GM23338 (cell line): ENCODE measurements at regions not wholly inside any gene's neighbourhood (a gene's known extent, or its start where the extent isn't known, plus 50 kb on each side); places are given as distances from the start of the nearest gene placed in this dataset.

ENCODE experiments used
- ATAC-seq: fragments of 200-7000 bp; cut with Tn5 transposase; 3 replicates; pipeline ENCODE4 v1.9.1; 2020
- DNase-seq: peaks from one replicate; pipeline ENCODE4 v3.0.0-alpha.2; 2015; ENCODE audit warnings: low spot score
- H2AFZ ChIP-seq: fragments of 200-600 bp; sonication (generic); 2 replicates; pipeline ENCODE4 v1.8.0; 2016; ENCODE audit warnings: antibody characterized with exemption, mild to moderate bottlenecking, moderate library complexity
- H3F3A ChIP-seq: fragments of 200-600 bp; sonication (generic); replicated peaks from 2 replicates; pipeline ENCODE4 v1.8.0; 2017; ENCODE audit warnings: antibody characterized with exemption, mixed run types, low read depth
- H3K27ac ChIP-seq: fragments of 200-600 bp; sonication (generic); 2 replicates; pipeline ENCODE4 v1.6.1; 2016; ENCODE audit warnings: low read depth
- H3K27me3 ChIP-seq: fragments of 200-600 bp; sonication (generic); 2 replicates; pipeline ENCODE4 v1.8.0; 2016; ENCODE audit warnings: mild to moderate bottlenecking, mixed run types, moderate library complexity; ENCODE audit not compliant: insufficient read depth
- H3K36me3 ChIP-seq: fragments of 200-600 bp; sonication (generic); 2 replicates; pipeline ENCODE4 v1.8.0; 2016; ENCODE audit warnings: mild to moderate bottlenecking; ENCODE audit not compliant: insufficient read depth
- H3K4me1 ChIP-seq: fragments of 200-600 bp; sonication (generic); 2 replicates; pipeline ENCODE4 v1.8.0; 2016; ENCODE audit warnings: mild to moderate bottlenecking, moderate library complexity; ENCODE audit not compliant: insufficient read depth
- H3K4me2 ChIP-seq: fragments of 200-600 bp; sonication (generic); 2 replicates; pipeline ENCODE4 v1.7.1; 2017; ENCODE audit warnings: mixed run types
- H3K4me3 ChIP-seq: fragments of 200-600 bp; sonication (generic); 2 replicates; pipeline ENCODE4 v1.6.1; 2016; ENCODE audit warnings: mixed run types
- H3K79me2 ChIP-seq: fragments of 200-600 bp; sonication (generic); replicated peaks from 2 replicates; pipeline ENCODE4 v1.8.0; 2017; ENCODE audit warnings: mild to moderate bottlenecking; ENCODE audit not compliant: insufficient read depth
- H3K9me2 ChIP-seq: fragments of 200-600 bp; sonication (generic); 2 replicates; pipeline ENCODE4 v1.8.0; 2017; ENCODE audit not compliant: insufficient read depth
- H4K20me1 ChIP-seq: fragments of 200-600 bp; sonication (generic); replicated peaks from 2 replicates; pipeline ENCODE4 v1.8.0; 2017; ENCODE audit warnings: mild to moderate bottlenecking; ENCODE audit not compliant: insufficient read depth
- H3K27ac Mint-ChIP-seq: 2 replicates; pipeline ENCODE4 v1.8.0; 2020; ENCODE audit warnings: inconsistent platforms, mild to moderate bottlenecking, moderate library complexity, mixed read lengths
- H3K27me3 Mint-ChIP-seq: 3 replicates; pipeline ENCODE4 v1.8.0; 2022; ENCODE audit warnings: low read depth, mild to moderate bottlenecking, moderate library complexity, mixed read lengths, inconsistent platforms; ENCODE audit not compliant: insufficient read depth, poor library complexity
- H3K36me3 Mint-ChIP-seq: 3 replicates; pipeline ENCODE4 v1.8.0; 2021; ENCODE audit warnings: low read depth, mild to moderate bottlenecking, inconsistent platforms, moderate library complexity, mixed read lengths
- H3K4me1 Mint-ChIP-seq: 3 replicates; pipeline ENCODE4 v1.8.0; 2020; ENCODE audit warnings: mild to moderate bottlenecking, inconsistent platforms, mixed read lengths
- H3K4me3 Mint-ChIP-seq: 3 replicates; pipeline ENCODE4 v1.8.0; 2021; ENCODE audit warnings: moderate library complexity, mild to moderate bottlenecking, inconsistent platforms, mixed read lengths
- H3K9me3 Mint-ChIP-seq: 3 replicates; pipeline ENCODE4 v1.8.0; 2020; ENCODE audit warnings: moderate library complexity, mild to moderate bottlenecking, inconsistent platforms, mixed read lengths
- CREB1 ChIP-seq: fragments of 250-450 bp; sonication (Bioruptor Pico); IDR thresholded peaks from 2 replicates; pipeline ENCODE4 v1.5.0; 2020; ENCODE audit warnings: low read depth, mild to moderate bottlenecking, moderate library complexity
- EZH2 ChIP-seq: fragments of 200-600 bp; sonication (generic); IDR thresholded peaks from one replicate; pipeline ENCODE4 v1.8.0; 2017; ENCODE audit warnings: antibody characterized with exemption, mild to moderate bottlenecking, low read depth; ENCODE audit not compliant: unreplicated experiment
- EZH2phosphoT487 ChIP-seq: fragments of 200-600 bp; sonication (generic); IDR thresholded peaks from one replicate; pipeline ENCODE4 v1.8.1; 2018; ENCODE audit warnings: antibody characterized with exemption; ENCODE audit not compliant: unreplicated experiment
- JUNB ChIP-seq: IDR thresholded peaks from one replicate; pipeline ENCODE4 v1.6.1; 2016; ENCODE audit warnings: antibody characterized with exemption; ENCODE audit not compliant: unreplicated experiment
- NANOG ChIP-seq: IDR thresholded peaks from 2 replicates; pipeline ENCODE4 v1.6.1; 2016; ENCODE audit warnings: antibody characterized with exemption, borderline replicate concordance
- POLR2AphosphoS5 ChIP-seq: IDR thresholded peaks from 2 replicates; pipeline ENCODE4 v1.6.1; 2016; ENCODE audit warnings: antibody characterized with exemption, low read depth
- STAT1 ChIP-seq: IDR thresholded peaks from one replicate; pipeline ENCODE4 v1.6.1; 2016; ENCODE audit warnings: antibody characterized with exemption; ENCODE audit not compliant: unreplicated experiment
- ZNF114 ChIP-seq: fragments of 250-450 bp; sonication (Bioruptor Pico); IDR thresholded peaks from 2 replicates; pipeline ENCODE4 v1.5.0; 2020; ENCODE audit warnings: mild to moderate bottlenecking, moderate library complexity
- ZNF331 ChIP-seq: fragments of 250-450 bp; sonication (Bioruptor Pico); IDR thresholded peaks from 2 replicates; pipeline ENCODE4 v1.5.0; 2020; ENCODE audit warnings: low read depth, mild to moderate bottlenecking, moderate library complexity
- TF ChIP-seq, protein P1 (sequence below), 2 experiments: fragments of 200-600 bp in 1 of 2; sonication (generic) in 1 of 2; conservative IDR thresholded peaks; 2 replicates each; pipeline versions ENCODE4 v1.5.1 to v1.6.1; 2016 to 2017; ENCODE audit warnings: antibody characterized with exemption in 2 of 2, low read depth in 2 of 2, mild to moderate bottlenecking in 2 of 2, moderate library complexity in 1 of 2
- TF ChIP-seq, protein P2 (sequence below): IDR thresholded peaks from 2 replicates; pipeline ENCODE4 v1.6.1; 2016; ENCODE audit warnings: antibody characterized with exemption
- TF ChIP-seq, protein P3 (sequence below): IDR thresholded peaks from one replicate; pipeline ENCODE4 v1.6.1; 2018; ENCODE audit warnings: antibody characterized with exemption; ENCODE audit not compliant: unreplicated experiment

DNA sequence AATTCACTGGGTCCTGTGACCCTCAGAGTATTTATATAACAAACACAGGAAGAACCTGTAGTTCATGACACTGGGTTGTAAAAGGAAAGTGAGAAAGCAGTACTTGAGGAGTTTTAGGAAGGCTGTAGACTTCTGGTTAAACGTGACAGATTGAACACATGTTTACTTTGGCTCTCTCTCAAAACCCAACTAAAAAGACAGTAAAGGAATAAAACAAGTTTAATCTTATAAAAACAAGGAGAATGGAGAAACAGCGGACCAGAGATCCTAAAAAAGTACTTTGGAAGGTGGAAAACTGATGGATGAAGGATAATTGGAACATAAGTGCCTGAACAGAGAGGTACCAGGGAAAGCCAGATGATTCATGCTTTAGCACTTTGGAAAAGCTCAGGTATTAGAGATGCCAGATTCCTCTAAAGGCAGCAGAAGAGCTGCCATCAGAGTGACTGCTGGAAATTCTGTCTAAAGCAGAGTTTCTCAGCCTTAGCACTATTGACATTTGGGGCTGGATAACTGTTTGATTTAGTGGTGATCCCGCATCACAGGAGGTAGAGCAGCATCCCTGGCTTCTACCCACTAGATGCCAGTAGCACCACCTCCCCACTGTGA, 182.9 kb upstream of the RORA start (continued):
- TF ChIP-seq, protein P1, sequence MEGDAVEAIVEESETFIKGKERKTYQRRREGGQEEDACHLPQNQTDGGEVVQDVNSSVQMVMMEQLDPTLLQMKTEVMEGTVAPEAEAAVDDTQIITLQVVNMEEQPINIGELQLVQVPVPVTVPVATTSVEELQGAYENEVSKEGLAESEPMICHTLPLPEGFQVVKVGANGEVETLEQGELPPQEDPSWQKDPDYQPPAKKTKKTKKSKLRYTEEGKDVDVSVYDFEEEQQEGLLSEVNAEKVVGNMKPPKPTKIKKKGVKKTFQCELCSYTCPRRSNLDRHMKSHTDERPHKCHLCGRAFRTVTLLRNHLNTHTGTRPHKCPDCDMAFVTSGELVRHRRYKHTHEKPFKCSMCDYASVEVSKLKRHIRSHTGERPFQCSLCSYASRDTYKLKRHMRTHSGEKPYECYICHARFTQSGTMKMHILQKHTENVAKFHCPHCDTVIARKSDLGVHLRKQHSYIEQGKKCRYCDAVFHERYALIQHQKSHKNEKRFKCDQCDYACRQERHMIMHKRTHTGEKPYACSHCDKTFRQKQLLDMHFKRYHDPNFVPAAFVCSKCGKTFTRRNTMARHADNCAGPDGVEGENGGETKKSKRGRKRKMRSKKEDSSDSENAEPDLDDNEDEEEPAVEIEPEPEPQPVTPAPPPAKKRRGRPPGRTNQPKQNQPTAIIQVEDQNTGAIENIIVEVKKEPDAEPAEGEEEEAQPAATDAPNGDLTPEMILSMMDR (conservative IDR thresholded peaks at IDR 0.05; ENCODE audit: low read depth in 2 of 2), result no peak
- TF ChIP-seq STAT1 (no peak), EZH2phosphoT487 (no peak), ZNF114 (CRISPR knock-in tag) (no peak), NANOG (no peak)

DNA sequence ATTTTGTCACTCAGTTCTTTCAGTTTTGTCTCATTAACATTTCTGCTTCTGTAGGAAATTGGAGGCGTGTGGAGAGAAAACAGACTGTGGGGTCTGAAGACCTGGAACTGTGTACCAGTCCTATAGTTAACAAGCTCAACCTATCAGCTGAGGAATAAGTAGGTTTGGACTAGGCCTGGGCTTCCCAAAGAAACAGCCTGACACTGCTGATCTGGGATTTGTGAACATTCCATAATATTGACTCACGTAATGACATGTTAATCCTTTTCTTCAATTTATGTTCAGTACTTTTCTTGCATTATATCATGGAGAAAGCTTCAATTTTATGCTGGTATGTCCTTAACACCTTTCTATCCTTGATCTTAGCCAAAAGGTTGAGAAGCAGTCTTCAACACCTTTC, 181.6 kb upstream of the RORA start:
- Mint-ChIP-seq H3K27me3 (no peaks in the 10 kb centered on the region), H3K27ac (no peak overlapping the region), H3K4me3 (no peak overlapping the region), H3K4me1 (no peaks in the 10 kb centered on the region), H3K36me3 (no peaks in the 10 kb centered on the region), H3K9me3 (no peaks in the 10 kb centered on the region)
- Histone ChIP-seq H3K27ac (no peak overlapping the region), H3K4me1 (no peaks in the 10 kb centered on the region), H2AFZ (no peak overlapping the region), H3K27me3 (no peaks in the 10 kb centered on the region), H3K4me2 (no peak overlapping the region), H3K4me3 (no peak overlapping the region), H3K79me2 (no peaks in the 10 kb centered on the region), H3F3A (no peaks in the 10 kb centered on the region), H3K36me3 (no peaks in the 10 kb centered on the region), H3K9me2 (0 out of 2 replicates have a peak, but pooled peaks cover 6% of the 10 kb centered on the region), H4K20me1 (no peaks in the 10 kb centered on the region)
- no peak for DNase-seq
- no peak for ATAC-seq
- TF ChIP-seq, protein P1 (conservative IDR thresholded peaks at IDR 0.05; ENCODE audit: low read depth in 2 of 2), result no peak
- TF ChIP-seq, protein P2, sequence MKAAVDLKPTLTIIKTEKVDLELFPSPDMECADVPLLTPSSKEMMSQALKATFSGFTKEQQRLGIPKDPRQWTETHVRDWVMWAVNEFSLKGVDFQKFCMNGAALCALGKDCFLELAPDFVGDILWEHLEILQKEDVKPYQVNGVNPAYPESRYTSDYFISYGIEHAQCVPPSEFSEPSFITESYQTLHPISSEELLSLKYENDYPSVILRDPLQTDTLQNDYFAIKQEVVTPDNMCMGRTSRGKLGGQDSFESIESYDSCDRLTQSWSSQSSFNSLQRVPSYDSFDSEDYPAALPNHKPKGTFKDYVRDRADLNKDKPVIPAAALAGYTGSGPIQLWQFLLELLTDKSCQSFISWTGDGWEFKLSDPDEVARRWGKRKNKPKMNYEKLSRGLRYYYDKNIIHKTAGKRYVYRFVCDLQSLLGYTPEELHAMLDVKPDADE, result no peak
- TF ChIP-seq ZNF331 (no peak), EZH2phosphoT487 (no peak), ZNF114 (CRISPR knock-in tag) (no peak), EZH2 (no peak), STAT1 (no peak), POLR2AphosphoS5 (no peak), NANOG (no peak), JUNB (no peak), CREB1 (CRISPR knock-in tag) (no peak)
- TF ChIP-seq, protein P3, sequence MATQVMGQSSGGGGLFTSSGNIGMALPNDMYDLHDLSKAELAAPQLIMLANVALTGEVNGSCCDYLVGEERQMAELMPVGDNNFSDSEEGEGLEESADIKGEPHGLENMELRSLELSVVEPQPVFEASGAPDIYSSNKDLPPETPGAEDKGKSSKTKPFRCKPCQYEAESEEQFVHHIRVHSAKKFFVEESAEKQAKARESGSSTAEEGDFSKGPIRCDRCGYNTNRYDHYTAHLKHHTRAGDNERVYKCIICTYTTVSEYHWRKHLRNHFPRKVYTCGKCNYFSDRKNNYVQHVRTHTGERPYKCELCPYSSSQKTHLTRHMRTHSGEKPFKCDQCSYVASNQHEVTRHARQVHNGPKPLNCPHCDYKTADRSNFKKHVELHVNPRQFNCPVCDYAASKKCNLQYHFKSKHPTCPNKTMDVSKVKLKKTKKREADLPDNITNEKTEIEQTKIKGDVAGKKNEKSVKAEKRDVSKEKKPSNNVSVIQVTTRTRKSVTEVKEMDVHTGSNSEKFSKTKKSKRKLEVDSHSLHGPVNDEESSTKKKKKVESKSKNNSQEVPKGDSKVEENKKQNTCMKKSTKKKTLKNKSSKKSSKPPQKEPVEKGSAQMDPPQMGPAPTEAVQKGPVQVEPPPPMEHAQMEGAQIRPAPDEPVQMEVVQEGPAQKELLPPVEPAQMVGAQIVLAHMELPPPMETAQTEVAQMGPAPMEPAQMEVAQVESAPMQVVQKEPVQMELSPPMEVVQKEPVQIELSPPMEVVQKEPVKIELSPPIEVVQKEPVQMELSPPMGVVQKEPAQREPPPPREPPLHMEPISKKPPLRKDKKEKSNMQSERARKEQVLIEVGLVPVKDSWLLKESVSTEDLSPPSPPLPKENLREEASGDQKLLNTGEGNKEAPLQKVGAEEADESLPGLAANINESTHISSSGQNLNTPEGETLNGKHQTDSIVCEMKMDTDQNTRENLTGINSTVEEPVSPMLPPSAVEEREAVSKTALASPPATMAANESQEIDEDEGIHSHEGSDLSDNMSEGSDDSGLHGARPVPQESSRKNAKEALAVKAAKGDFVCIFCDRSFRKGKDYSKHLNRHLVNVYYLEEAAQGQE, result no peak
